HCEC 1CT (cell line): ENCODE measurements at regions not wholly inside any gene's neighbourhood (a gene's known extent, or its start where the extent isn't known, plus 50 kb on each side); places are given as distances from the start of the nearest gene placed in this dataset.

Source experiments
- DNase-seq: peaks from one replicate; pipeline ENCODE4 v3.0.0-alpha.2; 2017

DNA sequence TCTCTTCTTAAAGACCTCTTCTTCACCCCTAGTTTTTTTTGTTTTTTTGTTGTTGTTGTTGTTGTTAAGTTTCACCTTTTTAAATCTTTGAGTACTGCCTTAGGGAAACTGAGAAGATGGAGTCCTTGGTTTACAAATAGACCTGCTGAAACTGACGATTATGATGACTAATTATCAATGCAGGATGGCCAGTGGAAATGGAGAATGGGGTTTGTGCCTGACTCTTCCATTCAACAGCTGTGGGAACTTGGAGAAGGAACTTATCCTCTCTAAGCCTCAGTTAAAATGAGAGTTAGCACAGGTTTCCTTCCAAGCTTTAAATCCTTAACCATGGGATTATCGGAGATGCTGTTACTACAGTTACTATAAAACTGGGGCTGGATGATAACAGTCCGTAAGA, 66.7 kb upstream of the PNMA1 start:
- DNase-seq = no peak

DNA sequence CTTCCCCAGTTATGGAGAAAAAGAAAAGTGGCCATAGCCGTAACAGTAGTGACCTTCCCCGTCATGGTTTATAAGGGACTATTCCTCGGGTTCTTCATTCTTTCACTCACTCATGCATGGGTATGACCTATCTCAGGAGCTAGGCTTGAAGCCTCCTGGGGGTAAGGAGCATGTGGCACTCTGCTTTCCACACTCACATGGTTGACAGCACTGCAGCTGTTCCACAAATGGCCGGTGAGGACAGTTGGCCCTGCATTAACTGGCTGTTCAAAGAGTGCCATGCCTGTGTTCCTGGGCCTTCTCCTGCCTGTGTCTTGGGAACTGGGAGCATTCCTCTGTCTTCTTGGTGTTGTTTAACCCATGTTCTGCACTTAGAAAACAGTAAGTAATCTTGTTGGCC, 66.2 kb upstream of the PNMA1 start:
- no peak for DNase-seq

DNA sequence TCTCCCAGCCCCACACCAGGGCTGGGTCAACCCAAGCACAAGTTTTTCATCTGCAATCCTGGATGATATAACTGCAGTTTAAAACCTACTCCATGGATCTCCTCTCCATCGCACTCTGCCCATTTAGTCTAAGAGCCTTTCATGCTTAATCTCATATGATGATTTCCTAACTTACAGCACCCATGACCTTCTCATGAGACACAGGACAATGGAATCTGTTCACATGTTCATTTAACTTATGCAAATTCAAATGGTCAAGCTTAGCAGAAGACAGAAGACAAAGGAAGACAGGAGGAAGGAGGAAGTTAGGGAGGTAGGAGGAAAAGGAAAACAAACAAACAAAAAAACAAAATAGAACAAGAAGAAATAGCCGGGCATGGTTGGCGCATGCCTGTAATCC, 64.6 kb upstream of the PNMA1 start:
- no peak for DNase-seq

DNA sequence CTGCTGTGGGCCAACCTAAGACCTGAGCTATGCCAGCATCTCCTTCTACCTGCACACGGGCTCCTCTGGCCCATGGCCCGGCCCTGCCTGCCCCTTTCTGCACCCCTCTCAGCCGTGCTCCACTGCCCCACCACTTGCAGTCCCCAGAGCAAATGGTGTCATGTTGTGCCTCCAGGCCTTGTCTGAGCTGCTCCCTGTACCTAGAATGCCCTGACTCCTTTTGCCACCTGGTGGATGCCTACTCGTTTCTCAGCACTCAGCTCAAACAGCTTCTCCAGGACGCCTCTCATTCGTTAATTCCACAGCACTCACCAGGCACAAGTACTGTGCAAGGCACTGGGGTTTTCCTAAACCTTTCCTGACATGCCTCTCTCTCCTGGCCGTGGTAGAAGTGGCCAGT, 63.2 kb upstream of the PNMA1 start:
- no peak for DNase-seq

DNA sequence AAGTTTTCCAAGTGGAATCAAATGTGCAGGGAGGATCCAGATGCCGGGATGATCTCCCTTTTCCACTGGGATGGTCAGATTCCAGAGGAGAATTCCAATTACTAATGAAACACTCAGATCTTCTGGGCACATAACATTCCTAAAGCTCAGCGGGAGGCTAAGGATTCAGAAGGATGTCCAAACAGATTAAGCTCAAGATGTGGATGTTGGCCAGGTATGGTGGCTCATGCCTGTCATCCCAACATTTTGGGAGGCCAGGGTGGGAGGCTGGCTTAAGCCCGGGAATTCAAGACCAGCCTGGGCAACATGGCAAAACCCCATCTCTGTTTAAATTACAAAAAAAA, 62.0 kb upstream of the PNMA1 start:
- no peak for DNase-seq

DNA sequence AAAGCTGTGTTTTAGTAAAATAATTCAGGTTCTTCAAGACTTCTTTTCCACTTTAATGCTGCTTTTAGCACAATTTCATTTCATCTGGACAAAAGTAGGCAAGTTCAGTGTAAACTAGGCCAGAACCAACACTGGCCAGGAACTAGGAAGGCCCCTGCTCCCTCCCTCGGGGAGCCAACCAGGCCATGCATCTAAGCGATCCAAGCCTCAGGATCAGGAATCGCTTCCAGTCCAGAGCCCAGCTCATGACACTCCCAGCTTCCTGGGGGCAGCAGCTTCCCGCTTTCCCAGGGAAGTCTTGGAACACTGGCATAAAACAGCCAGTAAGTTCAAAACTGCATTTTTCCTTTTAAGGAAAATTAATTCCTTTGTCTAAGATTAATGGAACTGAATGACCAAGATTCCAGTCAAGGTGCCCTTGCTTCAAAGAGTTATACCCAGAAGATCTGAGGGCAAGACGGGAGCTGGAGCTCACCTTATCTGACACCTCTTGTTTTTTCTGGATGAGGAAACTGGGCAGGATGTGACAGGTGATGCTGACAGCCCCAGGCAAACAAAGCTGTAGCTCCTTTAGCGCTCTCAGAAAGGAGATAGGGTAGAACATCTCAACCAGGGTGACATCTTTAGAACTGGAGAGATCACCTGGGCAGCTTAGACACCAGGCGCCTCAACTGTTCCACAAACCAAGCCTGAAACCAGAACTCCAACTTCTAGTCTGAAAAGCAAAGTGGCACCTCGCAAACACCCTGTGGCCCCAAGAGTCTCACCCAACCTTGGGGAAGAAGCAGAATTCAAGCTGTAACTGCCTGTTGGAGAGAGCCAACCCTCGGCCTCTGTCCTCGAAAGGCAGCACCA, 61.4 kb upstream of the PNMA1 start:
- no peak for DNase-seq

DNA sequence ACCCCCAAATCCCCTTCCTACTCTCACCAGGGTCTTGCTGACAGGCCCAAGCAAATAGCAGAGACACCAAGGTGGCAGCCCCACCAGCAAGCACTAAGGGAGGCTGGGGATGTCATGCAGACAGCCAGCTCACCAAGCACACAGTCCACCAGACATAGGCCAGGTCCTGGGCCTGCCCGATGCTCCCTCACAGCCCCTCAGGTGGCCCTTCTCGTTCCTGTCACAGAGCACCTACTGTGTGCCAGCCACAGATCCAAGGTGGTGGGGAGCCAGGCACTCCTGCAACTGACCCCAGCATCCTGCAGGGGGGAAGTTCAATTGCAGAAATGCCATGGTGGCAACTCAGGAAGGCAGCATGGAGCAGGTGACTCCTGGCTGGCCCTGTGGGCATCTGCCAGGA, 60.5 kb upstream of the PNMA1 start:
- no peak for DNase-seq

DNA sequence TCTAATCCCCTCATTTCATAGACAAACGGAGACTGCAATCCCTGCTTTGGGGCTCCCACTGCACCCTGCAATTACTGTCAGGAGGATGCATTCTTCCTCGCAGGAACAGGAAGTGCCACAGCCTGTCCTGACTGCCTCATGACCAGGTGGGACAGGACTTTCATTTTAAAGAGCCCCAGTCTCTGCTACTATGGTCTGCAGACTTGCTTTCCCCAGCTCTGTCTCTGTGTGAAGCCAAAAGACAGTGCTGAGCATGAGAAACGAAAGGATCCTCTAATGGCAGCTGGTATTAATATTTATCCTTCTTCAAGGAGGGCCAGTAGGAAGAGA, 60.0 kb upstream of the PNMA1 start:
- DNase-seq = no peak

DNA sequence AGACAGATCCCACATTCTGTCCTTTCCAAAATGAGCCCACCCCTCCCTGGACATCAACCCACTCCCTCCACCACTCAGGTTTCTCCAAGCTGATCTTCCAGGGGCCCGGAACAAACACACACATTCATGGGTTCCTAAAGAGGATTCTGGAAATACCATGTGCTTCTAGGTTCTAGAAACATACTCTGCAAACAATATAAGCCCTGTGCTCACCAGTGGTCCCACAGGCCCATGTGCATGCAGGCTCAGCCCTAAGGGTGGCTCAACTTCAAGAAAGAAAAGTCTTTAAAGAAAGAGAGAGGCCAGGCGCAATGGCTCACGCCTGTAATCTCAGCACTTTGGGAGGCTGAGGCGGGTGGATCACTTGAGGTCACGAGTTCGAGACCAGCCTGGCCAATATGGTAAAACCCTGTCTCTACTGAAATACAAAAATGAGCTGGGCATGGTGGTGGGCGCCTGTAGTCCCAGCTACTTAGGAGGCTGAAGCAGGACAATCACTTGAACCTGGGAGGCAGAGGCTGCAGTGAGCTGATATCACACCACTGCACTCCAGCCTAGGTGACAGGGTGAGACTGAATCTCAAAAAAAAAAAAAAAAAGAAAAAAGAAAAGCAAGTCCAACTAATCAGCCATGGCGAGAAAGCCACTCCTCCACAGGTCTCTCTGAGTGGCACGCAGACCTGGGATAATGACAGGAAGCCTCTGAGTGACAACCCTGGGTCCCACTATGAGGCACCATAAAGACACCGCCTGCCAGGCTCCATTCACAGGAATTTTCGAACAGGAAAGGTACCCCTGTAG, 59.5 kb upstream of the PNMA1 start:
- no peak for DNase-seq

DNA sequence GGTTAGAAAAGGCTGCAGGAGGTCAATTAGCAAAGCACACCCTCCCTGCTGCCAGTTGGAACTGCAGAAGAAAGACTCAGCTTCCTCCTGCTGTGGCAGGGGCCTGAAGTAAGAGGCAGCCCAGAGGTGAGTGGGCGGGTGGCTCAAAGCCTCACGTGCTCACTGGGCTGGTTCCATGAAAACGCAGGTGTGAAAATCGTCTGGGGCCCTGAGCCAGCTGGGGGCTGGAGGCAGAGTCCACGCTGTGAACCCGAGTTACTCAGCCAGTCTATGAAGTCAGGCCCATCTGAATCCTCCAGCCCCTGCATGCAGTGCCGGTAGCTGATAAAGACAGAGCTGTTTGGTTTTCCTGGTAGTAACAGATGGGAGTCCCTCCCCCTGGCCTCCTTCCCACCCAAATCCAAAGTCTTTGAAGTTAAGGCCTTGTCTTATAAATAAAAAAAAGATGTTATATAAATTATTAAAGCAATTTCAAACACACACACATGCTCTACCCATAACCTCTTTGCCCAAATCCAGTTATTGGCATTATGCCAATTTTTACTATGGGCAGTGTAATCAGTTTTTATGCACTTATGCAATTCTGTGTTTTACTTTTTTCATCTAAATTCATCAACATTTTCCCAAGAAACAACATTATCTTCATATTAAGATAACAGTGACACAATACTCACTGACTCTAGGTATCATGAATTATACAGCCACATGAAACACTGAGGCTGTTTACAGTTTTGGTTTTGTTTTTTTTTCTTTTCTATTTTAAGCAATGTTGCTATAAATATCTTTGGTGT, 57.9 kb upstream of the PNMA1 start:
- DNase-seq = no peak

DNA sequence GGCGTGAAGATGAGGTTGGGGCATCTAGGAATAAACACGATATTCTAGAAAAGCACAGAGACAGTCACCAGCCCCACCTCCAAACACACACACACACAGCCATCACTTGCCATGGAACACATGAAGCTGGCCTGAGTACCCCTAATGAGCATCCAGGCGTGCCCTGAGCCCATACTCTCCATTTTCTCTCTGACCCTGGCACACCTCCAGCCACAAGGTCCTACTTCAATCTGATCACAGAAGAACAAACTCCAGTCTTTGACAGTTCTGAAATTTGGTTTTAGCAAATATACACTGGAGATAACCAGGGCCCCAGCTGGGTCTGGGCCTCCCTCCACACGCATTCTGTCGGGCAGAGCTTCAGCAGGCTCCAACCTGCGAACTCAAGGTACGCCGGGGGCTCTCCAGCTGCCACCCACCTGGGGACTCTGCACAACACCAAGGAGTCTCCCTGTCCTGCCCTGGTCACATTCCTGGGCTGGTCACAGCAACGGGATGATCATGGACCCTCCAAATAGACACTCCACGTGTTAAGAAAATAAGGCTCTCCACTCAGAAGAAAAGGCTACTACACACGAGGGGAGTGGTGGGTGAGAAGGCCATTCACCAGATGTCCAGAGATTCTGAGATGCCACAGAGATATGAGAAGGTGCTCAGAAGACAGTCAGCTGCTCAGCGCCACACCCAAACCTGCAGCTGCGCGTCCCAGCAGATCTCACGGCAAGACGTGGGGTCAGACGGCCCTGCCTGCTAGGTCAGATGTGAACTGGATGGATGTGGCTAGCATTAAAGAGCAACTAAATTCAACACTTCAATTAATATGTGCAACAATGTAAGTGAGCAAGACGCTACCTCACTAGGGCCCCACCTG, 57.0 kb upstream of the PNMA1 start:
- DNase-seq = no peak

DNA sequence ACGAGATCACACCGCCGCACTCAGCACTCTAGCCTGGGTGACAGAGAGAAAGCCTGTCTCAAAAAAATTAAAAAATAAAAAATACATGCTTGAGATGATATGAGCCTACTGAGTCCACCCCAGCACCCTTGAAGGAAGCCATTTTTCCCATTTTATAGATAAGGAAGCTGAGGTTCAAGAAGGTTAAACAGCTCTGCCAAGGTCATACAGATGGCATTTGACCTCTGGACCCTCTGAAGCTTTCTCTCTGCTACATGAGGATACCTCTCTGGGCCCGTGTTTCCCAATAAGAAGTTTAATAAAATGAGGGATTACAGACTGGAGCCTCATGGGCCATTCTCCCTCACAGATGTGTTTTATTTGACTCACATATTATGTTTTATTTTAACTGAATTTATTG, 53.9 kb upstream of the PNMA1 start:
- DNase-seq = no peak

DNA sequence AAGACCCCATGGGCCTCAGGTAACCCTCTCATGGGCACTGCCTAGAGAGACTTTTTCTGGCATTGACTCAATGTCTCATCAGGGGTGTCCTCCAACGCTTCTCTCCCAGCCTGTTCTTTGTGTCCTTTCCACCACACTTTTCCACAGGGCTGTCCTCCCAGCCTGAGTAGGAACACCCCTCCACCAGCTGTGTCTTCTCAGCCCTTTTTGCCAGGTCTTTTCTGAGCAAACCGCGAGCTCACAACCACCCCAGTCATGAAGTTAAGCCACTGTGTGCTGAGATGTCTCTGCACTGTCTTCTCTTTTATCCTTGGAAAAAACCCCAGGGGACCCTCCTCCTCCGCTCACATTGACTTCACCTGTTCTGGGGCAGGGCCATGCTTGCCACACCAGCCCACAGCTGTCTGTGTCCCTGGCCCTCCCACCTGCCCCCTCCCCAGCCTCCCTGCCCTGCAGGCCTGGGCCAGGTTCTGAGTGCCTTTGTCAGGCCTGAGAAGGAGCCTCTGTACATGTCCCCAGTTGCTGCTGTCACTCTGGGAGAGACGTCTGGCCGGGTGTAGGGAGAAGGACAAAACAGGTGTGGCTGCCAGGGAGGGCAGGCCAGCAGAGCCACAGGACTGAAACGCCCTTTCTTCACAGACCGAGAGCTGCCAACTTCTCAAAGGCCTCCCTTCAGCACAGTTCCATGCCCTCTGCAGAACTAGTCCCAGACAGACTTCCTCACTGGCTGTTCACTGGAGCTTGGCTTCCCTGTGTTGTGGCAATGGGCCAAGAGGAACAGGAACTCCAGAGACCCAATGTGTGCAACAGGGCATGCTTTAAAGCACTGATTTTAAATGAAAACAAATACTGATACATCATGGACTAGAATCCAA, 50.5 kb upstream of the PNMA1 start:
- DNase-seq = no peak
